PC-3 (cell line): ENCODE measurements at regions not wholly inside any gene's neighbourhood (a gene's known extent, or its start where the extent isn't known, plus 50 kb on each side); places are given as distances from the start of the nearest gene placed in this dataset.
"Not testable (repeated sequence)": the region's sequence is repeated elsewhere in the genome, so short reads cannot be mapped to it uniquely, and the experiment has no call there.

Experiments
- ATAC-seq: fragments of 200-7000 bp; cut with Tn5 transposase; 2 replicates; pipeline ENCODE4 v1.9.1; 2020; ENCODE audit warnings: mild to moderate bottlenecking, moderate library complexity
- BruUV-seq: library from RNA; stranded (reverse); fragments of 400-500 nt; replicated peaks from 2 replicates; lab custom pipeline; 2021; lab: Mats Ljungman, UMichigan
- CTCF ChIA-PET: fragments of 300-600 bp; sonication (Branson Sonifier 250); formaldehyde crosslinking; loops from one replicate; lab custom pipeline; 2022; ENCODE audit warnings: antibody characterized with exemption; lab: Charles Lee
- POLR2A ChIA-PET: fragments of 300-600 bp; sonication (Branson Sonifier 250); formaldehyde crosslinking; loops from one replicate; lab custom pipeline; 2022; ENCODE audit warnings: antibody characterized with exemption; ENCODE audit not compliant: unreplicated experiment; lab: Charles Lee
- DNase-seq: peaks from one replicate; pipeline ENCODE4 v3.0.0-alpha.2; 2015
- H2AFZ ChIP-seq: fragments of 300-600 bp; sonication (generic); 2 replicates; pipeline ENCODE4 v1.6.0; 2016; ENCODE audit warnings: antibody characterized with exemption, low read length
- H3F3A ChIP-seq: fragments of 300-600 bp; sonication (generic); one replicate; pipeline ENCODE4 v1.6.0; 2017; ENCODE audit warnings: antibody characterized with exemption, low read length, control low read depth, mild to moderate bottlenecking; ENCODE audit not compliant: unreplicated experiment
- H3K27ac ChIP-seq: fragments of 300-600 bp; sonication (generic); 2 replicates; pipeline ENCODE4 v1.5.1; 2016; ENCODE audit warnings: mild to moderate bottlenecking, low read length
- H3K27me3 ChIP-seq: fragments of 300-600 bp; sonication (generic); 2 replicates; pipeline ENCODE4 v1.6.1; 2016; ENCODE audit warnings: low read length, mixed read lengths
- H3K36me3 ChIP-seq: fragments of 300-600 bp; sonication (generic); 2 replicates; pipeline ENCODE4 v1.6.1; 2016; ENCODE audit warnings: low read depth, mixed run types, low read length, mixed read lengths
- H3K4me1 ChIP-seq: fragments of 300-600 bp; sonication (generic); 2 replicates; pipeline ENCODE4 v1.5.1; 2016; ENCODE audit warnings: low read length; ENCODE audit not compliant: insufficient read depth
- H3K4me2 ChIP-seq: fragments of 300-600 bp; sonication (generic); 2 replicates; pipeline ENCODE4 v1.6.0; 2016; ENCODE audit warnings: low read length
- H3K4me3 ChIP-seq: fragments of 300-600 bp; sonication (generic); 2 replicates; pipeline ENCODE4 v1.5.1; 2016; ENCODE audit warnings: mild to moderate bottlenecking, low read length, mixed read lengths
- H3K79me2 ChIP-seq: fragments of 300-600 bp; sonication (generic); 2 replicates; pipeline ENCODE4 v1.6.1; 2017; ENCODE audit warnings: low read length, mixed read lengths
- H3K9ac ChIP-seq: fragments of 300-600 bp; sonication (generic); 2 replicates; pipeline ENCODE4 v1.6.0; 2016; ENCODE audit warnings: mild to moderate bottlenecking, low read length
- H3K9me2 ChIP-seq: fragments of 300-600 bp; sonication (generic); replicated peaks from 2 replicates; pipeline ENCODE4 v1.6.1; 2016; ENCODE audit warnings: mixed run types, low read length, mixed read lengths
- H3K9me3 ChIP-seq: fragments of 300-600 bp; sonication (generic); 2 replicates; pipeline ENCODE4 v1.6.1; 2016; ENCODE audit warnings: low read length, mixed read lengths
- H4K20me1 ChIP-seq: fragments of 300-600 bp; sonication (generic); 2 replicates; pipeline ENCODE4 v1.6.1; 2016; ENCODE audit warnings: low read length, mixed read lengths
- CTCF ChIP-seq: fragments of 300-600 bp; sonication (generic); conservative IDR thresholded peaks from 2 replicates; pipeline ENCODE4 v1.5.1; 2017; ENCODE audit warnings: antibody characterized with exemption, low read depth, mild to moderate bottlenecking, low read length
- EZH2 ChIP-seq: fragments of 300-600 bp; sonication (generic); IDR thresholded peaks from one replicate; pipeline ENCODE4 v1.6.1; 2017; ENCODE audit warnings: antibody characterized with exemption, mild to moderate bottlenecking, low read length; ENCODE audit not compliant: unreplicated experiment
- EZH2phosphoT487 ChIP-seq: fragments of 300-600 bp; sonication (generic); IDR thresholded peaks from 2 replicates; pipeline ENCODE4 v1.6.1; 2018; ENCODE audit warnings: mild to moderate bottlenecking, antibody characterized with exemption, low read length, borderline replicate concordance
- intact Hi-C: fragments of 100-400 bp; cut with micrococcal nuclease; formaldehyde crosslinking; loops from 2 replicates; pipeline ENCODE4 v1.9.0; 2023

- H3K4me3 ChIP-seq: peak overlapping the region; percentile 59; the same call in 1 of the 2 replicates
- H4K20me1 ChIP-seq: no peaks in the 10 kb centered on the region
- no TSS peak for BruUV-seq
- no peaks in the 10 kb centered on the region for H3K79me2 ChIP-seq
- intact Hi-C loops: loop anchor here (5.0 kb wide), 1 partner anchor 195 kb away; no protein-coding TSS in a partner anchor
- CTCF ChIA-PET: interaction anchor here (1.0 to 1.3 kb wide), 2 partner anchors 55 kb away, joined by 15 to 24 read pairs; no protein-coding TSS in a partner anchor
- TF ChIP-seq EZH2 (no peak), CTCF (no peak), EZH2phosphoT487 (no peak)
- H3K9me2 ChIP-seq: no peaks in the 10 kb centered on the region
- H3K27me3 ChIP-seq: 0 out of 2 replicates have a peak, but pooled peaks cover 4% of the 10 kb centered on the region
- peak overlapping the region; percentile 41 for H3K9ac ChIP-seq
- peak overlapping the region; percentile 94 for H3K4me2 ChIP-seq
- no peaks in the 10 kb centered on the region for H3K36me3 ChIP-seq
- H3K27ac ChIP-seq: no peak overlapping the region
- ATAC-seq (no peak), DNase-seq (no peak)
- no peaks in the 10 kb centered on the region for H3F3A ChIP-seq
- no peaks in the 10 kb centered on the region for H3K9me3 ChIP-seq
- H2AFZ ChIP-seq: peak overlapping the region; percentile 88
- no peaks in the 10 kb centered on the region; the same call in 1 of the 2 replicates for H3K4me1 ChIP-seq
- POLR2A ChIA-PET: no interaction called here
Observed at GRCh38 chr17:21512307-21513011, 136.3 kb downstream of the KCNJ12 start.

DNA sequence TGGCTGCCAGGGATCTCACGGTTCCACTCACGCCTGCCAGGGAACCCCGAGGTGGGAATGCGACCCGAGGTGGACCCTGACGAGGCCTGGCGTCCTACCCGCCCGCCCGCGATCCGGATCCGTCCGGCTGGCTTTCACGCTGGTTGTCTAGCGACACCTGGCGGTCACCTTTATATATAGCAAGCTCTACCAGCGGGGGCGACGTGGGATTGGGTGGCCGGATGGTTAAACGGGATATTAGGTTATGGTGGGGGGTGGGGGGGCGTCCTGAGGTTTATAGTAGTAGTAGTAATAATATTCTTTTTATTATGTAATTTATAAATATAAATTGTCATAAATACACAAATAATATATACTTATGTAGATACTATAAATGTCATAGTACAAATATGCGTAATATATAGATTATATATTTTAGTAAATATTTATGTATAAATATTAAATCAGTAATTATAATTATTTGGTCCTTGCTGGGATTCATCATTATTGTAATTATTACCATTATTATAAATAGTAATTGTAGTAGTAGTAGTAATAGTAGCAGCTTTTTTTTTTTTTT lies 136.9 kb downstream of the KCNJ12 start:
- no peaks in the 10 kb centered on the region for H3K9me2 ChIP-seq
- no TSS peak for BruUV-seq
- no peaks in the 10 kb centered on the region; the same call in 1 of the 2 replicates for H3K4me1 ChIP-seq
- peak; percentile 84 for DNase-seq
- H3K36me3 ChIP-seq: no peaks in the 10 kb centered on the region
- TF ChIP-seq EZH2 (no peak), CTCF (peak; percentile 76), EZH2phosphoT487 (no peak)
- H3K9ac ChIP-seq: peak overlapping the region; percentile 41
- no peaks in the 10 kb centered on the region for H3F3A ChIP-seq
- H3K4me3 ChIP-seq: peak overlapping the region; percentile 59; the same call in 1 of the 2 replicates
- peak; percentile 38; the same call in 1 of the 2 replicates for ATAC-seq
- CTCF ChIA-PET: interaction anchor here (0.6 to 1.0 kb wide), 3 partner anchors 56 to 946 kb away, joined by 5 to 24 read pairs (median 6); no protein-coding TSS in a partner anchor
- POLR2A ChIA-PET: no interaction called here
- H2AFZ ChIP-seq: peak overlapping the region; percentile 88
- no peaks in the 10 kb centered on the region for H4K20me1 ChIP-seq
- no peaks in the 10 kb centered on the region for H3K79me2 ChIP-seq
- H3K27ac ChIP-seq: no peak overlapping the region
- H3K4me2 ChIP-seq: peak overlapping the region; percentile 94
- H3K27me3 ChIP-seq: 0 out of 2 replicates have a peak, but pooled peaks cover 4% of the 10 kb centered on the region
- no peaks in the 10 kb centered on the region for H3K9me3 ChIP-seq
- intact Hi-C loops: loop anchor here (5.0 kb wide), 1 partner anchor 196 kb away; no protein-coding TSS in a partner anchor

DNA sequence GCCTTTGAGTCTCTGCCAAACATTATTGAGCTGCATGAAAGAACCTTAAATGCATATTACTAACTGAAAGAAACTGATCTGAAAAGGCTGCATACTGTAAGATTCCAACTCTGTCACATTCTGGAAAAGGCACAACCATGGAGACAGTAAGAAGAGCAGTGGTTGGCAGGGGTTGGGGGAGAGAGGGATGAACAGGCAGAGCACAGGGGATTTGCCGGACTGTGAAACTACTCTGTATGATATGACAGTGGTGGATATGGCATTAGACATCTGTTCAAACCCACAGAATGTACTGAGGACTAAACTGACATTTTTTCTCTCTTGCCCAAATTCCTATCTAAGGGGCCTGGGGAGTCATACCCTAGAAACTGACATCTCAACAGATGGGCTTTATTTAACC lies 138.4 kb downstream of the KCNJ12 start:
- H3K27me3 ChIP-seq, BruUV-seq, H3F3A ChIP-seq, CTCF ChIA-PET, H3K4me1 ChIP-seq, H3K9me3 ChIP-seq, DNase-seq, H3K9ac ChIP-seq, H3K36me3 ChIP-seq, POLR2A ChIA-PET, H3K9me2 ChIP-seq, H3K27ac ChIP-seq, H3K79me2 ChIP-seq, H2AFZ ChIP-seq, H4K20me1 ChIP-seq, H3K4me2 ChIP-seq, H3K4me3 ChIP-seq, ATAC-seq: not testable (repeated sequence)
- intact Hi-C loops: loop anchor here (5.0 kb wide), 1 partner anchor 197 kb away; no protein-coding TSS in a partner anchor
